HG03469 (cell line): ENCODE measurements at regions not wholly inside any gene's neighbourhood (a gene's known extent, or its start where the extent isn't known, plus 50 kb on each side); places are given as distances from the start of the nearest gene placed in this dataset.
"Not testable (repeated sequence)": the region's sequence is repeated elsewhere in the genome, so short reads cannot be mapped to it uniquely, and the experiment has no call there.

ENCODE experiments used
- ATAC-seq: cut with Tn5 transposase; IDR thresholded peaks from one replicate; pipeline ENCODE4 v1.9.1; 2021; ENCODE audit warnings: mild to moderate bottlenecking, moderate library complexity, moderate number of reproducible peaks; ENCODE audit not compliant: unreplicated experiment

DNA sequence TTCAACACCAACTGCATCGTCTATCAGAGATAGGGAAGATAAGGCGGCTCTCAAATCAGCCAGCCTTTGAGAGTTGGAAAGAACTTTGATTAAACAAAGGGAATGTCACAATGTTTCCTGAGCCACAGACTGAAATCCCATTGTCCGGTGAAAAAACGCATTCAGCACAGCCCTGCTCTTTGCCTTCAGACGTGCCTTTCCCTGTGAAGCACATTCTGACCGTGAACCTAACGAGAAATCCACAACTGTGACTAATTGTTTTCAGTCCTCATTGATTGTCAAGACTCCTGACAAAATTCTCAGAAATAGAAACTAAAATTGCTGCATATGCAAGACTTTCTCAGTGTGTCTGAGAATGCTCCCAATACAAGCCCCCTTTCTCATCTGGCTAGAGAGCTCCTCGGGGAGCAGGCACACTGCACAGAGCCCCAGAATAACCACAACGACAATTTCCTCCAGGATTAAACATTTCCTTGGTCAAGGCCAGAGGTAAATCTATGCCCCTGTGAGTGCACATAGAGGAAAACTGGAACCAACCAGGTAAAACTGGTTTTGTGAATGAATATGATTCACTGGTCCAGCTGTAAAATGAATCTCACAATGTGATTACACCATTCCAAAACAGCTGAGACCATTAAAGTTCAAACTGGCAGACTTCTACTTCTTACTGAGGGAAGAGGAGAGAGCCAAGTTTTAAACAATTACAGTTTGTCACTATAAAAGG, 561.9 kb upstream of the ID2 start:
- no peak for ATAC-seq

DNA sequence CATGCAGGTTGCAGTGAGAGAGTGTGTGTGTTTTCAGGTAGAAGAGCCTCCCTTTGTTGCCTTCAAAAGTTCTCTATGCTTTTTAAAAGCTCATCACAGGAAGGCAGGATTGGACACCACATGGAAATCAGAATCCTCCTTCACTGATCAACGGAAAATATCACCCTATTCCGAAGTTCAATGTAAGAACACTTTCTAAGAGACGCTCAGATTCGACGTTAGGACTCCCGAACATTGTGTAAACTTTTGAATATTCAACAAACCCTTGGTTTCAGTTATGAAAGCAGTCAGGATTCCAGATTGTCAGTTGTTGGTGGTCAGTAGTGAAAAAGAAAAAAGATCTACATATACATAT, 561.4 kb upstream of the ID2 start:
- ATAC-seq: no peak

DNA sequence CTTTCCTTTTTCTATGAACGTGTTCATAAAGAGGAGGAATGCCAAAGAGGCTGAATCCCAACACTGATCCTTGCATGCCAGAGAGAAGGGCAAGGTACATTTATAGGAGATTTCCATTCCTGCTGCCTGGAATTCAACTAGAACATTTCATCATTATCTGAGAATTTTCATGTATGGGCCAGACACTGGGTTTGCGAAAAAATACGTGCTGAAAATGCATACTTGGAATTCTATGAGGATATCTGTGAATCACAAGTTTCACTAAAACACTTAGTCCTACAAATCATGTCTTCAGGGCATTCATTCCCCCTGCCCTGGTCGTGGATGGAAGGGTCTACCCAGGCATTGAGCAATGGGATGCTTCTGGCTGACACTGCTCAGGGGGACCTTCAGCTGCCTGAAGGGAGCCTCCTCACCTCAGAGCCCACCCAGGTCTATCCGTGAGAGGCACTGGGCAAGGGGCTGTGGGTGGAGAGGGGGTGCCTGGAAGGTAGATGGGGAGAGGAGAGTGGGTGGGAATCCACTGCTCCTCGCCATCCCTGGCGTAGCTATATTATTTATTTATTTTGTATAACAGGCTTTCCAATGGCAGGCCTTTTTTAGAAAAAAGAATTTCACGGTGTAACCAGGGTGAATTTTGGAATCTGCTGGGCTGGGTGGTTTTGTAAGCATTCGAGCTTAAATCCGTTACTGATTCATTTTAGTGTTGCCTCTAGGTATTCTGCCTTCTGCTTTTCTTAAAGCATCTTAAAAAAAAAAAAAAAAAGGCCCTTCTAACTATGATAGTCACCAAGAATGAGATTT, 560.6 kb upstream of the ID2 start:
- ATAC-seq: no peak

DNA sequence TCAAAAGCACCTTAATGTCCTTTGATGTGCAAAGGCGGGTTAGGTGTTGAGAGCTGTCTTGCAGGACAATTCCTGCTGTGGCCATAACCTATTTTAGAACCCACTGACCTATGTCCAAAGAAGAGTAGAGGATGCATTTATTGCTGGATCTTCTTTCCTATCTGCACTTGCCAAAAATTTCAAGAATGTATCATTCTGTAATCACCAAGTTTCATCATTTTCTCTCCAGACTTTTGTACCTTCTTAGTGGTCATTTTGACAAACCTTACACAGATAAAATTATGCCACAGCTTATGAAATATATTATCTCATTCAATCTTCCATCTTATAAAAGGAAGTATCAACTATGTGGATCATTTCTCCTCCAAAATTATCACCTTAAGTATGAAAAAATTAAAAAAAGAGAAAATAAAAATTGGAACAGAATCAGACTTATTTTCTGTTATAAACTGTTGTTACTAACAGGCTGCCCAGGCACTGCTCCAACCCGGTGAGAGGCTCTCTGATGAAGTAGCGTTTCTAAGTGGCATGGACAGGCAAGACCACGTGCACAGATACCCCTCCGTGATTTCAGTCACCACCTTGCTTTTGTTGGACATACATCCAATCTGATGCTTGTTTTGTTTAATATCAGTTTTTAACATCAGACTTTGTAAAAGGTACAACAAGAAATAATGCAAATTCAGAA, 559.9 kb upstream of the ID2 start:
- no peak for ATAC-seq

DNA sequence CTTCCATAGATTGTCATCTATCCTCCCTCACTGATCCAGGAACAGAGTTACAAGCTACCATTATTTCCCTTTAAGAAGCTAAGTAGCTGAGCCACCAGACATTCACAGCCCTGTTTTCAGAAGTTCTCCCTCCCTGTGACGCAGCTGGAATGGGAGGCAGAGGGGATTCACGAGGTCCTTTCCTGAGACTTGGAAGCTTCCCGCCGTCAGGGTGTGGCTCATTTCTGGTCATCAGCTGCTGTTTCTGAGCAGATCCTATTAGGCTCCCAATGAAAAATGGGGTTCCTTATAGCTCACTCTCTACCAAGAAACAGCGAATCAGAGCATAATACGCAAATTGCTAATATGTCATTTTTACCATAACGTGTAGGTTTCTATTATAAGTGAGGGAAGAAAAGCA, 559.3 kb upstream of the ID2 start:
- ATAC-seq: no peak

GRCh38 chr2:8123464-8123863, 558.4 kb upstream of the ID2 start:
- no peak for ATAC-seq

DNA sequence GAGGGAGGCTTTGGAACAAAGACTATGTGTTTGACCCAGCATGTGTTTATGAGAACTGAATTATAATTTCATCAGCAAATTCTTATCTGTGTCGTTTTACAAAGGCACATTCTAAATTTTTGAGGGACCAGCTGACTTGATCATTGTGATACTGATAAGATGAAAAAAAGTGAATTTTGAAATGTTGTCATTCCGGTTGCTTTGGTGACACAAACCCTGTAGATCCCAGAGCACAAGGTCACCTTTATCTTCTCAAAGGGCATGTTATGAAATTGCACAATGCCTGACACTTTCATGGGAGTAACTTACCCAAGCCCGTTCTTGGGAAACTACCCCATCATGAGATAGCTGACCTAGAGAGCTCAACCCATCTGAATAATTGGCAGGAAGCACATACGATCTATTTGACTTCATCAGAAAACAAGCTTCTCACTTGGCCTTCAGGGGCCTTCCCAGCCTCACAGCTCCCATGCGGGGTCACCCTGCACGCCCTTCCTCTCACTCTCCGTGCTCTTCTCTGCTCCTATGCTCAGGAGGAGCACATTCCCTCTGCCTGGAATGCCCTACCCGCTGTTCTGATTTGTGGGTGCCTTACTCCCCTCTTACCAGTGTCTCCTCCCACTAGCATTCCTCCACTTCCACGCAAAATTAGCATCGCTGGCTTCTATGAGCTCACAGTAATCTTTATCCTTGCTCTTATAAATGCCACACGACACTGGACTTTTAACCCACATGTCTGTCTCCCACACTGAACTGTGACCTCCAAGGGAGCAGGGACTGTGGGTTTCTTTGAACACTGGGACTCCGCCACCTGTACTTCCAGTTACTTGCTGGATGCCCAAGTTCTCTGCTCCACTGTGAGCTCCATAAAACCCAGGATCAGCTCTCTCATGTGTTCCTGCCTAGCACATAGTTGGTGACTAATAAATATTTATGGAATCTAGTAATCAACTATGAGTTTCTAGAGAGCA, 555.8 kb upstream of the ID2 start:
- ATAC-seq: no peak

- ATAC-seq: no peak
Observed at GRCh38 chr2:8126783-8127182, 555.1 kb upstream of the ID2 start.

- ATAC-seq: not testable (repeated sequence)
Observed at GRCh38 chr2:8131423-8131822, 550.4 kb upstream of the ID2 start.

- no peak for ATAC-seq
Observed at GRCh38 chr2:8132351-8132831, 549.5 kb upstream of the ID2 start.

DNA sequence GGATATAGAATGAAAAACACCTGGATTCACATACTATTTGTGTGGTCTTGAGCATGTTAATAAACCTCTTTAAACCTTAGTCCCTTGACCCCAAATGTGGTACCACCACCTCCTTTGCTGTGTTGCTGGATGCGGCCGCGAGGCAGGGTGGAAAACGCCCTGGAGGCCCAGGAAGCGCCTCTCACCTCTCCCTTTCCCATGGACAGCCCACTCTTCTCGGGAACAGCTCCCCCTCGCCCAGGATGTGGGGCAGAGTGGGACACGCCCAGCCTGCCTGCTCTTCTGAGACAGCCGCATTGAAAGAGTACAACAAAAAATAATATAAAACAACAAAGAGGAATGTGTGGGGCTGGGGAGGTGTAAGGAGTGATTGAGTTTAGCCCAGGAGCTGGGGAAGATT, 549.0 kb upstream of the ID2 start:
- ATAC-seq: no peak

GRCh38 chr2:8133363-8133762, 548.5 kb upstream of the ID2 start:
- ATAC-seq: no peak

- no peak for ATAC-seq
Observed at GRCh38 chr2:8133913-8134472, 547.9 kb upstream of the ID2 start.

GRCh38 chr2:8134473-8134932, 547.4 kb upstream of the ID2 start:
- no peak for ATAC-seq

DNA sequence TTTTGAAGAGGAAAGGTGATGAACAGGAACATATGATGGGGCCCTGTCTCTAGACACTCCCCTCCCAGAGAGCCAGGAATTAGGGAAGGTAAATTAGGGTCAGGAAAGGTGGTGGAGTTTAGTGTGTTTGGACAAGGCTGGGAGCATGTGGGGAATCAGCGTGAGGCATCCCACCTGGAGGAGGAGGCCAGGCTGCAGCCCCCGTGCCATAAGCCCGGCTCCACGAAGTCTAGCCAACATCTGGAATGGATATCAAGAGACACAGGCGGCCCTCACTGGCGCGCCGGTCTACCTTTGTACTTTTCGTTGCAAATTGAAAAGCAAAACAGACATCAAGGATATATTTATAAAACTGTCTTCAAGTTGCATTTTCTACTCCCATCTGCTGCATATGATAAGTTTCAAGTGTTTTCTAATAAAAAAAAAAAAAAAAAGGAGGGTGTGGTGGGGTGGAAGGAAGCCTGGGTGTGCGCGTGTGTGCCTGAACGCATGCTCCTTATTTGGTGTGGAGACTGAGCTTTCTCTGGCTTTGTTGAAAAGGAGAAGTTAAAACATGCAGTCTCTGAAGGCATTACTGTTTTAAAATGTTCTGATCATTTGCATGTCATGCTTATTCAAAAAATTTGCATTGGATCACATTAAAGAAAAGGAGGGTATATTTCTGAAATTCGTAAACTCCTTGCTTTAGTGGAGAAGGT, 546.7 kb upstream of the ID2 start:
- no peak for ATAC-seq

DNA sequence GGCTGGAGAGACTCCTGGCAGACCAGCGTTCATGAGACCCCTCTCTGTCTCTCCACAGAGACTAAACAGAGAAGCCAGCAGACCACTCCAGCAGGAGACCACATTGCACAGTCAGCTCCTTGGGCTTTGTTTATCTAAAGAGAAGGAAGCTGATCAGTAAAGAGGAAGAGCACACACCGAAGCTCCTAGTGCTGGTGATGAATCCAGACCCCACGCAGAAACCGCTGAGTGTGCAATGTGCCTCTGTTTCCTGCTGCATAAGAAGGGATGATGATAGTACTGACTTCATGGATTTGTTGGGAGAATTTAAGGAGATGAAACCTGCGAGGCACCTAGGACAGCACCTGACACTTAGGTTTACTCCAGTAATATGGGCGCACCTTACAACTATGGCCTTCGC, 544.1 kb upstream of the ID2 start:
- ATAC-seq: no peak

- no peak for ATAC-seq
Observed at GRCh38 chr2:8138525-8138922, 543.3 kb upstream of the ID2 start.

DNA sequence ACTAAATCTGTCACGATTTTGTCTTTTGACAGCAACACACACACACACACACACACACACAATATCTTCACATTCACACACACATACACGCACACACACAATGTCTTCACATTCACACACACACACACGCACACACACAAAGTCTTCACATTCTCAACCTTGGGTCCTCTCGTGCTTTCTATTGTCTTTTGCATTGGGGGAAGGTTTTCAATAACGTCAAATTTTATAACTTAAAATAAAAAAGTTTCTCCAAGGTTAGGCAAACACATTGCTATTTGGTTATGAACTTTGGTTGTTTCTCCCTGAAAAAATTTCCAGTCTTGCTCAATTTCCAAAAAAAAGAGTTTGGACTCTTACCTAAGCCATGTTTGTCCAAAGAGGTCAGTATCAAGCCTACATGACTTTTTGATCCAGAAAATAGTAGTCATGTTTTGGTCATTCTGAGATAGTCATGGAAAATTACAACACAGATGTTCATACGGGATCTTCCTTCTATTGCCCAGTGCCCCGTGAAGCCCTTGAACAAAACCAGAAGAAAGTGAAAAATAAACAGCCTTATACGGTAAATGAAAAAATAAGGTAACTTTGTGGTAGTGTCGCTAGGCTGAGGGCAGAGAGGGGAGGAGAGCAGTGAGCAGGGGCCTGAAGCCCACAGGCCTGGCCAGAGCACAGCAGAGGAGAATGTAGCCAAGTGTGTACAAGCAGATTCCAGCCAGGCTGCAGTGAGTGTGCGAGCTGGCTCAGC, 542.8 kb upstream of the ID2 start:
- ATAC-seq: no peak

DNA sequence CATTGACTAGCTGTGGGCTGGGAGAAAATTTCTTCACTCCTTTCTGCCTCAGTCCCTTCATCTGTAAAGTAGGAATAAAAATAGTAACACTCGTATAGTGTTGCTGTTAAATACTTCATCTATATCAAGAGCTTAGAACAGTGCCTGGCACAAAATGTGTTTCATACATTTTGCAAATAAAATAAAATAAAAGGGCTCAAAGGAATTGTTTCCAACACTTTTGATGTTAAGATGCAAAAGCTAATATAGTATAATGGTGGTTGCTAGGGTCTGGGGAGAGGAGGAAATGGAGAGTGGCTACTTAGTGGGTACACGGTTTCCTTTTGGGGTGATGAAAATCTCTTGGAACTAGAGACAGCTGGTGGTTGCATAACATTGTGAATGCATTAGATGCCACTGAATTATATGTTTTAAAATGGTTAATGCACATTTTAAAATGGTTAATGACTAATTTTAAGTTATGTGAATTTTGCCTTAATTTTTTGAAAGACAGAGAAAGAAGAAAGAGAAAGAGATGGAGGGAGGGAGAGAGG, 542.1 kb upstream of the ID2 start:
- ATAC-seq: no peak
